Fibroblast of the aortic adventitia (primary cell): ENCODE measurements at regions not wholly inside any gene's neighbourhood (a gene's known extent, or its start where the extent isn't known, plus 50 kb on each side); places are given as distances from the start of the nearest gene placed in this dataset.

Experiments
- DNase-seq: peaks from one replicate; pipeline ENCODE4 v3.0.0-alpha.2; 2010; ENCODE audit warnings: low read depth
- H3K4me3 ChIP-seq: 2 replicates; pipeline ENCODE4 v1.5.1; 2011; ENCODE audit warnings: low read depth, mild to moderate bottlenecking, control low read depth, low read length, moderate library complexity
- CTCF ChIP-seq: IDR thresholded peaks from 2 replicates; pipeline ENCODE4 v1.5.1; 2011; ENCODE audit warnings: mild to moderate bottlenecking, low read length, control low read depth, inconsistent platforms; ENCODE audit not compliant: insufficient read depth

GRCh38 chr11:103798026-103798425 is 238.4 kb upstream of the DDI1 start:
- peak; percentile 90 for DNase-seq
- no peak for TF ChIP-seq CTCF
- H3K4me3 ChIP-seq = no peak overlapping the region

GRCh38 chr11:103798446-103798845 is 238.0 kb upstream of the DDI1 start:
- H3K4me3 ChIP-seq = no peak overlapping the region
- DNase-seq = peak; percentile 61
- TF ChIP-seq CTCF = no peak

- DNase-seq = peak; percentile 85
- TF ChIP-seq CTCF = peak; percentile 20
- H3K4me3 ChIP-seq = peak overlapping the region; percentile 36
Measured at GRCh38 chr11:103800406-103801114, 235.9 kb upstream of the DDI1 start.

- peak; percentile 90 for DNase-seq
- H3K4me3 ChIP-seq = peak overlapping the region; percentile 66
- TF ChIP-seq CTCF = no peak
Measured at GRCh38 chr11:103803062-103803461, 233.4 kb upstream of the DDI1 start.

GRCh38 chr11:103805688-103806009 is 230.8 kb upstream of the DDI1 start:
- no peak overlapping the region for H3K4me3 ChIP-seq
- no peak for TF ChIP-seq CTCF
- no peak for DNase-seq

- H3K4me3 ChIP-seq = no peak overlapping the region
Measured at GRCh38 chr11:103806130-103806895, 230.1 kb upstream of the DDI1 start.

More at GRCh38 chr11:103806130-103806895, 230.1 kb upstream of the DDI1 start:
- peak; percentile 93 for DNase-seq
- TF ChIP-seq CTCF = no peak
